DND-41 (cell line): ENCODE measurements at regions not wholly inside any gene's neighbourhood (a gene's known extent, or its start where the extent isn't known, plus 50 kb on each side); places are given as distances from the start of the nearest gene placed in this dataset.

Source experiments
- ATAC-seq: fragments of 200-7000 bp; cut with Tn5 transposase; 3 replicates; pipeline ENCODE4 v1.9.1; 2021; ENCODE audit warnings: low read depth; ENCODE audit not compliant: insufficient read depth
- DNase-seq: peaks from one replicate; pipeline ENCODE4 v3.0.0-alpha.2; 2020
- H2AFZ ChIP-seq: 2 replicates; pipeline ENCODE4 v1.6.0; 2012; ENCODE audit warnings: low read depth, low read length
- H3K27ac ChIP-seq: 2 replicates; pipeline ENCODE4 v1.5.1; 2012; ENCODE audit warnings: low read length, inconsistent platforms
- H3K27me3 ChIP-seq: fragments of 200-600 bp; sonication (generic); 2 replicates; pipeline ENCODE4 v1.6.0; 2012; ENCODE audit warnings: low read length, mild to moderate bottlenecking, inconsistent platforms; ENCODE audit not compliant: insufficient read depth, poor library complexity
- H3K36me3 ChIP-seq: 2 replicates; pipeline ENCODE4 v1.5.1; 2012; ENCODE audit warnings: low read length, inconsistent platforms; ENCODE audit not compliant: insufficient read depth
- H3K4me1 ChIP-seq: 2 replicates; pipeline ENCODE4 v1.5.1; 2012; ENCODE audit warnings: mild to moderate bottlenecking, low read length; ENCODE audit not compliant: insufficient read depth
- H3K4me2 ChIP-seq: 2 replicates; pipeline ENCODE4 v1.6.0; 2012; ENCODE audit warnings: mild to moderate bottlenecking, moderate library complexity, low read length, inconsistent platforms; ENCODE audit not compliant: insufficient read depth
- H3K4me3 ChIP-seq, 2 experiments: fragments of 200-600 bp in 1 of 2; shearing (Covaris generic) in 1 of 2; 2 replicates each; pipeline ENCODE4 v1.5.1; 2012 to 2016; ENCODE audit warnings: inconsistent platforms in 2 of 2, low read length in 2 of 2, mild to moderate bottlenecking in 2 of 2, low read depth in 1 of 2, moderate library complexity in 1 of 2
- H3K79me2 ChIP-seq: 2 replicates; pipeline ENCODE4 v1.6.0; 2012; ENCODE audit warnings: low read length, inconsistent platforms; ENCODE audit not compliant: insufficient read depth
- H3K9ac ChIP-seq: 2 replicates; pipeline ENCODE4 v1.6.0; 2012; ENCODE audit warnings: low read depth, mild to moderate bottlenecking, inconsistent platforms, low read length, moderate library complexity
- H3K9me3 ChIP-seq: 2 replicates; pipeline ENCODE4 v1.5.1; 2012; ENCODE audit warnings: low read length, moderate library complexity, mild to moderate bottlenecking, inconsistent platforms; ENCODE audit not compliant: insufficient read depth, severe bottlenecking
- H4K20me1 ChIP-seq: 2 replicates; pipeline ENCODE4 v1.6.0; 2012; ENCODE audit warnings: low read length; ENCODE audit not compliant: insufficient read depth
- EZH2 ChIP-seq: IDR thresholded peaks from 3 replicates; pipeline ENCODE4 v1.6.1; 2012; ENCODE audit warnings: borderline replicate concordance, low read depth, mild to moderate bottlenecking, moderate library complexity, low read length, inconsistent platforms; ENCODE audit not compliant: severe bottlenecking
- TF ChIP-seq, protein P1 (sequence below): IDR thresholded peaks from 2 replicates; pipeline ENCODE4 v1.5.1; 2012; ENCODE audit warnings: borderline replicate concordance, low read length, moderate library complexity, mild to moderate bottlenecking; ENCODE audit not compliant: poor library complexity, severe bottlenecking; ENCODE audit errors: extremely low read depth

DNA sequence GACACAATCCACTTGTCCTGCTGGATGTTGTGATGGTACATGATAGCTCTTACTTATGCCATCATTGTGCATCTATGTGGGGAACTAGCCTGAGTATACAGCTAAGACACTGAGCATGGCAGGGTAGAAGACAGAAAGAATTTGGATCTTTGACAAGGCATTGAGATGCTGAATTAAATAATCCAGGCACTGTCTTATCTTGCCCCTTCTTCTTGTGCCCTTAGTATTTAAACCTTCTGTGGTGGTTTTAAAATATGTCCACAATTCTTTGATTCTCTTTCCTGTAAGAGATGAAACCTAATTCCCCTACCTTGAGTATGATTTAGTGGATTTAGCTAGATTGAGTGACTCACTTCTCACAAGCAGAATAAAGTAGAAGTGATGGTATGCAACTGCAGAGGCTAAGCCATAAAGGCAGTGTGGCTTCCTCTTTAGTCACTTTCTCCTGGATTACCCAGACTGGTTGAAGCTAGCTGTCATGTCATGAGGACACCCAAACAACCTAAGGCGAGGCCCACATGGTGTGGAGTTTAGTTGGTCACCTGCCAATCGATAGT, 174.0 kb upstream of the NREP start:
- H3K4me2 ChIP-seq: no peak overlapping the region
- DNase-seq: no peak

DNA sequence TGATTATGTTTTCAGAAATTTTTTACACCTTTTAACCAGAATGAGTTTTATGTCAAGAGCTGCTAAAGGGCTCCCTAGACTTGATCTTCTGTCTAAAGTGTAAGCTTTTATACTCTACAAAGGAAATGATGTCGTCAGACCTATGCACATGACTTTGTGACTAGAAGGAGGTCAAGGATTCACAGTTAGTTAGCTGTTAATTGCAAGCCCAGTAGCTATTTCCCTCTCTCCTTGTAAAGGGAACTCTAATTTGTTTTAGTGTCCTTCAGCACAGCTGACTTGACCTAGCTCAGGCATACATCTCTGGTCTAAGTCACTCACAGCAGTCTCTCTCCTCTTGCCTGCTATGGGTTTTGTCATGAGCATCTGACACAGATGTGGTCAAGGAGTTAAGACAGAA, 173.5 kb upstream of the NREP start:
- Histone ChIP-seq H3K4me3 (no peak overlapping the region), H3K79me2 (no peaks in the 10 kb centered on the region), H3K9ac (no peak overlapping the region), H3K27me3 (no peaks in the 10 kb centered on the region), H3K4me1 (0 out of 2 replicates have a peak, but pooled peaks cover 2% of the 10 kb centered on the region), H3K36me3 (no peaks in the 10 kb centered on the region), H3K9me3 (no peaks in the 10 kb centered on the region), H4K20me1 (no peaks in the 10 kb centered on the region), H3K4me2 (no peak overlapping the region), H3K27ac (no peak overlapping the region), H2AFZ (peak overlapping the region; percentile 4; the same call in 1 of the 2 replicates)
- ATAC-seq (no peak), DNase-seq (no peak)
- no peak for TF ChIP-seq EZH2
- TF ChIP-seq, protein P1, sequence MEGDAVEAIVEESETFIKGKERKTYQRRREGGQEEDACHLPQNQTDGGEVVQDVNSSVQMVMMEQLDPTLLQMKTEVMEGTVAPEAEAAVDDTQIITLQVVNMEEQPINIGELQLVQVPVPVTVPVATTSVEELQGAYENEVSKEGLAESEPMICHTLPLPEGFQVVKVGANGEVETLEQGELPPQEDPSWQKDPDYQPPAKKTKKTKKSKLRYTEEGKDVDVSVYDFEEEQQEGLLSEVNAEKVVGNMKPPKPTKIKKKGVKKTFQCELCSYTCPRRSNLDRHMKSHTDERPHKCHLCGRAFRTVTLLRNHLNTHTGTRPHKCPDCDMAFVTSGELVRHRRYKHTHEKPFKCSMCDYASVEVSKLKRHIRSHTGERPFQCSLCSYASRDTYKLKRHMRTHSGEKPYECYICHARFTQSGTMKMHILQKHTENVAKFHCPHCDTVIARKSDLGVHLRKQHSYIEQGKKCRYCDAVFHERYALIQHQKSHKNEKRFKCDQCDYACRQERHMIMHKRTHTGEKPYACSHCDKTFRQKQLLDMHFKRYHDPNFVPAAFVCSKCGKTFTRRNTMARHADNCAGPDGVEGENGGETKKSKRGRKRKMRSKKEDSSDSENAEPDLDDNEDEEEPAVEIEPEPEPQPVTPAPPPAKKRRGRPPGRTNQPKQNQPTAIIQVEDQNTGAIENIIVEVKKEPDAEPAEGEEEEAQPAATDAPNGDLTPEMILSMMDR: no peak

More for the DNA sequence above, 174.0 kb upstream of the NREP start:
- no peaks in the 10 kb centered on the region for H3K9me3 ChIP-seq
- no peaks in the 10 kb centered on the region for H3K79me2 ChIP-seq
- H3K4me1 ChIP-seq: 0 out of 2 replicates have a peak, but pooled peaks cover 2% of the 10 kb centered on the region
- no peak overlapping the region for H3K9ac ChIP-seq
- no peak; the same call in 2 of the 3 replicates for ATAC-seq
- no peaks in the 10 kb centered on the region for H3K36me3 ChIP-seq
- H3K4me3 ChIP-seq: no peak overlapping the region
- H3K27me3 ChIP-seq: no peaks in the 10 kb centered on the region
- H2AFZ ChIP-seq: no peak overlapping the region
- no peak overlapping the region for H3K27ac ChIP-seq
- TF ChIP-seq EZH2: no peak
- TF ChIP-seq, protein P1: no peak
- no peaks in the 10 kb centered on the region for H4K20me1 ChIP-seq

DNA sequence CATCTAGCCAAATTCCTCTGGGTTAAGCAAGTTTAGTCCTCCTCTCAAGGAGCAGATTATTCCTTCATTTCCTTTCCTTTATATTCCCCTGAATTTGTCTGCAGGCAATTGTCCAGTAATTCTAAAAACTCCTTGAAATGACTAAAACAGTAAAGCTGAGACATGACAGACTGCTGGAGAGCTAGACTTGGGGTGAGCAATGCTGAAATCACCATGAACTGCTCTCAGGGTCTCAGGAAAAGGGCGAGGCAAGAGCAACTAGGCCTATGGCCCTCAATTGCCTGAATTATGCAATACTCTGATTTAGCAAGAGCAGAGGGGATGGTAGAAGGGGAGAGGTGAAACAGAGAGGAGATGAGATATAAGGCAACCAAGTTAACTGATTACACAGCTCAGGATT, 172.9 kb upstream of the NREP start:
- Histone ChIP-seq H3K4me2 (no peak overlapping the region), H3K27ac (no peak overlapping the region), H2AFZ (no peak overlapping the region), H3K4me3 (no peak overlapping the region), H3K36me3 (no peaks in the 10 kb centered on the region), H3K9ac (no peak overlapping the region), H3K27me3 (no peaks in the 10 kb centered on the region), H4K20me1 (no peaks in the 10 kb centered on the region), H3K9me3 (no peaks in the 10 kb centered on the region), H3K79me2 (no peaks in the 10 kb centered on the region), H3K4me1 (0 out of 2 replicates have a peak, but pooled peaks cover 2% of the 10 kb centered on the region)
- TF ChIP-seq, protein P1: no peak
- TF ChIP-seq EZH2: no peak
- no peak for ATAC-seq
- no peak for DNase-seq
